ENCODE measurements at regions not wholly inside any gene's neighbourhood (a gene's known extent, or its start where the extent isn't known, plus 50 kb on each side); places are given as distances from the start of the nearest gene placed in this dataset.

DNA sequence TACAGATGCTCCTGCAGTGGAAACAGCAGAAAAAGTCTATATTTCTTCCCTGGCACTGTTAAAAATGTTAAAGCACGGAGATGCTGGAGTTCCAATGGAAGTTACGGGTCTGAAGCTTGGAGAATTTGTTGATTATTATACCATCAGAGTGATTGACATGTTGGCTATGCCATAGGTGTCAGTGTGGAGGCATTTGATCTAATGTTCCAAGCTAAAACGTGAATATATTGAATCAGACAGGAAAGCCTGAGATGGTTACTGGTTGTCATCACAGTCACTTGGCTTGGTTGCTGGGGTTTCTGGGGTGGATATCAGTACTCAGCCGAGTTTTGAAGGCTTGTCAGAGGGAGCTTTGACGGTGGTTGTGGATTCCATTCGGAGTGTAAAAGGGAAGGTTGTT, 262.9 kb upstream of the CNTNAP5 start:
- H3F3A ChIP-seq (ENCODE audit: insufficient read depth, low read length): no peaks in the 10 kb centered on the region
- H3K4me2 ChIP-seq (ENCODE audit: low read depth, low read length): no peak overlapping the region
- H3K79me2 ChIP-seq (ENCODE audit: low read length): no peaks in the 10 kb centered on the region
- H4K20me1 ChIP-seq (ENCODE audit: insufficient read depth, low read length): no peaks in the 10 kb centered on the region
- no peaks in the 10 kb centered on the region for H3K9me3 ChIP-seq (replicated peaks; ENCODE audit: insufficient read depth, low read length)
- no peak for DNase-seq
- H3K9me2 ChIP-seq (replicated peaks; ENCODE audit: insufficient read depth, low read length): no peaks in the 10 kb centered on the region
- no peaks in the 10 kb centered on the region for H3K4me1 ChIP-seq (ENCODE audit: low read length)
- H3K4me3 ChIP-seq (ENCODE audit: low read length): no peak overlapping the region
- no peak overlapping the region for H2AFZ ChIP-seq (ENCODE audit: low read length)
- no peaks in the 10 kb centered on the region for H3K27me3 ChIP-seq (replicated peaks; ENCODE audit: insufficient read depth, low read length)
- TF ChIP-seq EZH2phosphoT487 (IDR thresholded peaks at IDR 0.05; ENCODE audit: low read length): no peak
- TF ChIP-seq EZH2 (optimal IDR thresholded peaks at IDR 0.05; ENCODE audit: low read depth, low read length): no peak
- no peak for TF ChIP-seq CTCF (IDR thresholded peaks at IDR 0.05; ENCODE audit: low read length)
- H3K9ac ChIP-seq (ENCODE audit: low read length): no peak overlapping the region
- no peak overlapping the region for H3K27ac ChIP-seq (ENCODE audit: low read length)
- H3K36me3 ChIP-seq (replicated peaks; ENCODE audit: insufficient read depth, low read length): no peaks in the 10 kb centered on the region

GRCh38 chr2:123768233-123768632, 256.9 kb upstream of the CNTNAP5 start:
- no peak overlapping the region for H3K4me2 ChIP-seq (ENCODE audit: low read depth, low read length)
- no peaks in the 10 kb centered on the region for H3K9me2 ChIP-seq (replicated peaks; ENCODE audit: insufficient read depth, low read length)
- no peak for DNase-seq
- TF ChIP-seq EZH2phosphoT487 (IDR thresholded peaks at IDR 0.05; ENCODE audit: low read length) (no peak), CTCF (IDR thresholded peaks at IDR 0.05; ENCODE audit: low read length) (no peak), EZH2 (optimal IDR thresholded peaks at IDR 0.05; ENCODE audit: low read depth, low read length) (no peak)
- no peak overlapping the region for H2AFZ ChIP-seq (ENCODE audit: low read length)
- H3K36me3 ChIP-seq (replicated peaks; ENCODE audit: insufficient read depth, low read length): no peaks in the 10 kb centered on the region
- H3K27me3 ChIP-seq (replicated peaks; ENCODE audit: insufficient read depth, low read length): no peaks in the 10 kb centered on the region
- H3K79me2 ChIP-seq (ENCODE audit: low read length): no peaks in the 10 kb centered on the region
- no peaks in the 10 kb centered on the region for H3F3A ChIP-seq (ENCODE audit: insufficient read depth, low read length)
- no peak overlapping the region for H3K27ac ChIP-seq (ENCODE audit: low read length)
- H3K9ac ChIP-seq (ENCODE audit: low read length): no peak overlapping the region
- no peaks in the 10 kb centered on the region for H4K20me1 ChIP-seq (ENCODE audit: insufficient read depth, low read length)
- H3K9me3 ChIP-seq (replicated peaks; ENCODE audit: insufficient read depth, low read length): no peaks in the 10 kb centered on the region
- no peaks in the 10 kb centered on the region for H3K4me1 ChIP-seq (ENCODE audit: low read length)
- no peak overlapping the region for H3K4me3 ChIP-seq (ENCODE audit: low read length)

DNA sequence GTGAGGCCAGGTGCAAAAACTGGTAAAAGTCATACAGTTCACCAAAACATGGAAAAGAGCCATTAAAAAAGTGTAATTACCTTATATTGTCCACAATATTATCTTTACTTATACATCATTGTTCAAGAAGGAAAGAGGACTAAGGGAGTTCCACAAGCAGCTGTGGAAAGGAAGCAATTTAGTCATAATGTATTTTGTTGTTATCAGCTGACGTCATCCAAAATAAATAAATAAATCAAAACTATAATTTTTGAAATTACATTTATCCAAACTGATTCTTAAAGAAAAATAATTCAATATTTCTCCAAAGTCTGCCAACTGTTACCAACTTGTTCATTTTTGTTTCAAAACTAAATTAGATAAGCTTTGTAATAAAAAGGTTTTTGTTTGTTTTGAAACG, 256.1 kb upstream of the CNTNAP5 start:
- no peak overlapping the region for H3K4me3 ChIP-seq (ENCODE audit: low read length)
- no peaks in the 10 kb centered on the region for H3K9me2 ChIP-seq (replicated peaks; ENCODE audit: insufficient read depth, low read length)
- no peak for DNase-seq

More for the DNA sequence above, 256.1 kb upstream of the CNTNAP5 start:
- Histone ChIP-seq H3K79me2 (ENCODE audit: low read length) (no peaks in the 10 kb centered on the region), H3K27ac (ENCODE audit: low read length) (no peak overlapping the region), H3K36me3 (replicated peaks; ENCODE audit: insufficient read depth, low read length) (no peaks in the 10 kb centered on the region), H3K27me3 (replicated peaks; ENCODE audit: insufficient read depth, low read length) (no peaks in the 10 kb centered on the region), H3K4me1 (ENCODE audit: low read length) (no peaks in the 10 kb centered on the region), H3F3A (ENCODE audit: insufficient read depth, low read length) (no peaks in the 10 kb centered on the region), H4K20me1 (ENCODE audit: insufficient read depth, low read length) (no peaks in the 10 kb centered on the region), H2AFZ (ENCODE audit: low read length) (no peak overlapping the region), H3K4me2 (ENCODE audit: low read depth, low read length) (no peak overlapping the region), H3K9me3 (replicated peaks; ENCODE audit: insufficient read depth, low read length) (no peaks in the 10 kb centered on the region), H3K9ac (ENCODE audit: low read length) (no peak overlapping the region)
- no peak for TF ChIP-seq EZH2 (optimal IDR thresholded peaks at IDR 0.05; ENCODE audit: low read depth, low read length)
- no peak for TF ChIP-seq EZH2phosphoT487 (IDR thresholded peaks at IDR 0.05; ENCODE audit: low read length)
- no peak for TF ChIP-seq CTCF (IDR thresholded peaks at IDR 0.05; ENCODE audit: low read length)
